Mesendoderm (in vitro differentiated cells): ENCODE measurements at regions not wholly inside any gene's neighbourhood (a gene's known extent, or its start where the extent isn't known, plus 50 kb on each side); places are given as distances from the start of the nearest gene placed in this dataset.

Source experiments
- DNase-seq: peaks from one replicate; pipeline ENCODE4 v3.0.0; 2013
- H2AK5ac ChIP-seq: 2 replicates; pipeline ENCODE4 v1.6.1; 2013; ENCODE audit warnings: low read length, inconsistent platforms
- H2BK120ac ChIP-seq: 2 replicates; pipeline ENCODE4 v1.6.1; 2013; ENCODE audit warnings: low read depth, mild to moderate bottlenecking, low read length, moderate library complexity, mixed read lengths
- H2BK15ac ChIP-seq: replicated peaks from 2 replicates; pipeline ENCODE4 v1.6.1; 2013; ENCODE audit warnings: low read depth, mild to moderate bottlenecking, moderate library complexity
- H2BK5ac ChIP-seq: 2 replicates; pipeline ENCODE4 v1.6.1; 2013; ENCODE audit warnings: low read length, inconsistent platforms
- H3K18ac ChIP-seq: 2 replicates; pipeline ENCODE4 v1.6.1; 2013; ENCODE audit warnings: mild to moderate bottlenecking, low read length, mixed read lengths
- H3K23ac ChIP-seq: one replicate; pipeline ENCODE4 v1.6.1; 2013; ENCODE audit warnings: low read length
- H3K27ac ChIP-seq: 2 replicates; pipeline ENCODE4 v1.5.1; 2013; ENCODE audit warnings: low read depth, mild to moderate bottlenecking, inconsistent platforms, low read length, moderate library complexity
- H3K27me3 ChIP-seq: 2 replicates; pipeline ENCODE4 v1.6.1; 2013; ENCODE audit warnings: low read length, control low read depth, mild to moderate bottlenecking, inconsistent platforms; ENCODE audit not compliant: insufficient read depth, poor library complexity
- H3K36me3 ChIP-seq: 2 replicates; pipeline ENCODE4 v1.6.1; 2013; ENCODE audit warnings: low read length, inconsistent platforms; ENCODE audit not compliant: control insufficient read depth, insufficient read depth
- H3K4ac ChIP-seq: one replicate; pipeline ENCODE4 v1.6.1; 2013; ENCODE audit warnings: low read depth, mild to moderate bottlenecking, low read length, moderate library complexity
- H3K4me1 ChIP-seq: 2 replicates; pipeline ENCODE4 v1.6.1; 2013; ENCODE audit warnings: low read depth, low read length, inconsistent platforms; ENCODE audit not compliant: control insufficient read depth
- H3K4me2 ChIP-seq: 2 replicates; pipeline ENCODE4 v1.6.1; 2013; ENCODE audit warnings: low read length
- H3K4me3 ChIP-seq: 2 replicates; pipeline ENCODE4 v1.5.1; 2013; ENCODE audit warnings: mild to moderate bottlenecking, low read length
- H3K56ac ChIP-seq: one replicate; pipeline ENCODE4 v1.6.1; 2013; ENCODE audit warnings: low read length
- H3K79me1 ChIP-seq: 2 replicates; pipeline ENCODE4 v1.6.1; 2013; ENCODE audit warnings: low read length, inconsistent platforms
- H3K79me2 ChIP-seq: 2 replicates; pipeline ENCODE4 v1.6.1; 2013; ENCODE audit warnings: mild to moderate bottlenecking, low read length; ENCODE audit not compliant: control insufficient read depth, insufficient read depth
- H3K9ac ChIP-seq: 2 replicates; pipeline ENCODE4 v1.6.1; 2013; ENCODE audit warnings: low read length, inconsistent platforms
- H4K5ac ChIP-seq: one replicate; pipeline ENCODE4 v1.6.1; 2013; ENCODE audit warnings: low read length
- H4K8ac ChIP-seq: one replicate; pipeline ENCODE4 v1.6.1; 2013; ENCODE audit warnings: low read depth, mild to moderate bottlenecking, control low read depth, low read length, moderate library complexity
- WGBS: extraction: QIAGEN DNeasy Blood & Tissue Kit; methylation state at CpG from one replicate; pipeline ENCODE4 v1.1.7; 2013; ENCODE audit warnings: low lambda C conversion rate, missing lambda C conversion rate; ENCODE audit not compliant: insufficient coverage; ENCODE audit errors: extremely low coverage; 5-methylcytosine and 5-hydroxymethylcytosine counted together

DNA sequence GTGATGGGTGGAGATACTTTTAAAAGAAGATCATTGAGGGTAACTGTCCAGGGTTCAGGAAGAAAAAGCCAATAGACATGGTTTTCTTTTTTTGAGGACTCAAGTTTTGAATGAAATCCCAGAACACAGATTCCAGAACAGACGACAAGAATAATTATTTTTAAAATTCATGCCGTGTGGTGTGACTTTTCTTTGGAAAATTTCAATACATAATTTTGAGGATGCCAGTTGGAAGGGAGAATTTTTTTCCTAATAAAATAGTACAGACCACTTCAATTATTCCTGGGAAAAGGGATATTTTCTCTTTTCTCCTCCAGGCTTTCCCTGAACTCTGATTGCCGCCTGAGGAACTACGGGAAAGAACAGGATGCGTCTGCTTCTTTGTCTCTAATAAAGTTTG, 951.4 kb downstream of the KCNMA1 start:
- no CpG with 5 or more reads among the region's 5 CpGs for WGBS

GRCh38 chr10:76684968-76685367, 952.6 kb downstream of the KCNMA1 start:
- Histone ChIP-seq H3K4me2 (no peak overlapping the region), H3K56ac (no peak overlapping the region), H2BK15ac (no peak overlapping the region), H2BK120ac (no peak overlapping the region), H3K79me1 (no peaks in the 10 kb centered on the region), H3K18ac (no peak overlapping the region), H2AK5ac (no peak overlapping the region), H3K9ac (no peak overlapping the region), H4K5ac (no peak overlapping the region), H3K23ac (no peak overlapping the region), H3K27me3 (no peaks in the 10 kb centered on the region), H3K4ac (no peak overlapping the region), H3K36me3 (no peaks in the 10 kb centered on the region), H3K4me3 (no peak overlapping the region), H2BK5ac (no peak overlapping the region), H4K8ac (no peak overlapping the region), H3K79me2 (no peaks in the 10 kb centered on the region), H3K4me1 (no peaks in the 10 kb centered on the region), H3K27ac (no peak overlapping the region)
- WGBS: no CpG with 5 or more reads among the region's 5 CpGs
- no peak for DNase-seq

More for the DNA sequence above, 951.4 kb downstream of the KCNMA1 start:
- Histone ChIP-seq H3K79me2 (no peaks in the 10 kb centered on the region), H3K4ac (no peak overlapping the region), H2AK5ac (no peak overlapping the region), H2BK15ac (no peak overlapping the region), H3K23ac (no peak overlapping the region), H3K27ac (no peak overlapping the region), H2BK120ac (no peak overlapping the region), H3K27me3 (no peaks in the 10 kb centered on the region), H2BK5ac (no peak overlapping the region), H4K8ac (no peak overlapping the region), H3K56ac (no peak overlapping the region), H4K5ac (no peak overlapping the region), H3K36me3 (no peaks in the 10 kb centered on the region), H3K4me3 (no peak overlapping the region), H3K18ac (no peak overlapping the region), H3K4me2 (no peak overlapping the region), H3K4me1 (no peaks in the 10 kb centered on the region), H3K79me1 (no peaks in the 10 kb centered on the region), H3K9ac (no peak overlapping the region)
- no peak for DNase-seq

GRCh38 chr10:76681153-76681552, 956.5 kb downstream of the KCNMA1 start:
- Histone ChIP-seq H3K18ac (no peak overlapping the region), H2BK5ac (no peak overlapping the region), H3K4me3 (no peak overlapping the region), H3K9ac (no peak overlapping the region), H2BK15ac (no peak overlapping the region), H3K56ac (no peak overlapping the region), H3K4ac (no peak overlapping the region), H3K4me1 (no peaks in the 10 kb centered on the region), H3K4me2 (no peak overlapping the region), H3K23ac (no peak overlapping the region), H2AK5ac (no peak overlapping the region), H3K79me1 (no peaks in the 10 kb centered on the region), H3K27me3 (no peaks in the 10 kb centered on the region), H4K8ac (no peak overlapping the region), H3K27ac (no peak overlapping the region), H4K5ac (no peak overlapping the region), H3K36me3 (no peaks in the 10 kb centered on the region), H2BK120ac (no peak overlapping the region), H3K79me2 (no peaks in the 10 kb centered on the region)
- no CpG with 5 or more reads among the region's 1 CpG for WGBS
- DNase-seq: no peak

DNA sequence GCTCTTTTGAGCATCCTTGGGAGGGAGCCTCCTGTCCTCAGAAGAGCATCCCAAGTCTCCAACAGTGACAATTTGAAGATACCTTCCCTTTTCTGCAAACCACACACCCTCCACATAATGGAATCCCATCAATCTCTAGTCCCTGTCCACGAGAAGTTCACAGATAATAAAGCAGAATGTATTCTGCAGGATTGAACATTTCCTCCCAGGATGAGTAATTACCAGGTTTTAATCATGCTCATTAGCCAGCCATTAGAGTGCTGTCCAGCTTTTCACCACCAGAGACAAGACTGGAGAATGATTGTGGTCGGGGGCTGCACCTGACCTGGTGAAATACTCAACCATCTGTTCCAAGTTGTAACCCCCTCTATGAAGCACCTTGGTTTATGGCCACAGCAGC, 958.6 kb downstream of the KCNMA1 start:
- Histone ChIP-seq H3K4me2 (no peak overlapping the region), H4K5ac (no peak overlapping the region), H2BK120ac (no peak overlapping the region), H3K27me3 (no peaks in the 10 kb centered on the region), H3K18ac (no peak overlapping the region), H3K79me1 (no peaks in the 10 kb centered on the region), H3K4ac (no peak overlapping the region), H3K4me1 (no peaks in the 10 kb centered on the region), H2BK5ac (no peak overlapping the region), H3K56ac (no peak overlapping the region), H3K23ac (no peak overlapping the region), H2AK5ac (no peak overlapping the region), H3K27ac (no peak overlapping the region), H3K36me3 (no peaks in the 10 kb centered on the region), H3K79me2 (no peaks in the 10 kb centered on the region), H3K9ac (no peak overlapping the region), H3K4me3 (no peak overlapping the region), H4K8ac (no peak overlapping the region), H2BK15ac (no peak overlapping the region)
- no peak for DNase-seq
- no CpG with 5 or more reads among the region's 2 CpGs for WGBS

- H2AK5ac ChIP-seq: no peak overlapping the region
- no peak overlapping the region for H3K18ac ChIP-seq
- H2BK120ac ChIP-seq: no peak overlapping the region
- H3K9ac ChIP-seq: no peak overlapping the region
- H3K4ac ChIP-seq: no peak overlapping the region
- WGBS: no CpG with 5 or more reads among the region's 4 CpGs
- no peak overlapping the region for H3K4me3 ChIP-seq
- H3K4me1 ChIP-seq: no peaks in the 10 kb centered on the region
- H3K79me2 ChIP-seq: no peaks in the 10 kb centered on the region
- H2BK5ac ChIP-seq: no peak overlapping the region
- no peak overlapping the region for H3K27ac ChIP-seq
- no peak overlapping the region for H3K4me2 ChIP-seq
- H4K5ac ChIP-seq: no peak overlapping the region
- H3K27me3 ChIP-seq: no peaks in the 10 kb centered on the region
- no peak overlapping the region for H4K8ac ChIP-seq
- no peak overlapping the region for H2BK15ac ChIP-seq
- H3K36me3 ChIP-seq: no peaks in the 10 kb centered on the region
- no peak for DNase-seq
- H3K79me1 ChIP-seq: no peaks in the 10 kb centered on the region
- no peak overlapping the region for H3K56ac ChIP-seq
- H3K23ac ChIP-seq: no peak overlapping the region
Observed at GRCh38 chr10:76675951-76676587, 961.5 kb downstream of the KCNMA1 start.

DNA sequence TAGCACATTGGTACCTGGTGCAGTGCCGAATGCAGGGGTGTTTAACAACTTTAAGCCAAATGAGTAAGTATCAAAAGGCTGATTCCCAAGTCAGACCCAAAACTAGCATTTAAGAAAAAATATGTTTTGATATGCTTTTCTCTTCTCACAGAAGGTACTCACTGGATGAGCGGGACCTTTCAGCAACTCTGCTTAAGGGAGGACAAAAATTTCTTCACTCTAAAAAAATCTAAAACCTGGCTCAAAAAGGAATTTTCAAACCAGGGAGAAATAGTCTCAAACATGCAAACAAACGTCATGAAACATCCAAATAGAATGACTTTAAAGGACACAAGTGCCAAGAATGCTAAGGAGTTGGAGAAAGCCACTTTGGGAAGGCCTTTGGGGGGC, 962.1 kb downstream of the KCNMA1 start:
- no peaks in the 10 kb centered on the region for H3K4me1 ChIP-seq
- H3K18ac ChIP-seq: no peak overlapping the region
- no peaks in the 10 kb centered on the region for H3K36me3 ChIP-seq
- H3K79me2 ChIP-seq: no peaks in the 10 kb centered on the region
- no peak overlapping the region for H3K23ac ChIP-seq
- no peak overlapping the region for H4K8ac ChIP-seq
- DNase-seq: no peak
- no peak overlapping the region for H3K27ac ChIP-seq
- no peak overlapping the region for H3K4ac ChIP-seq
- H3K4me3 ChIP-seq: no peak overlapping the region
- no peak overlapping the region for H2AK5ac ChIP-seq
- no peak overlapping the region for H2BK5ac ChIP-seq
- H2BK15ac ChIP-seq: no peak overlapping the region
- H3K9ac ChIP-seq: no peak overlapping the region
- H2BK120ac ChIP-seq: no peak overlapping the region
- H3K27me3 ChIP-seq: no peaks in the 10 kb centered on the region
- no peak overlapping the region for H3K56ac ChIP-seq
- H4K5ac ChIP-seq: no peak overlapping the region
- no peak overlapping the region for H3K4me2 ChIP-seq
- no CpG with 5 or more reads among the region's 3 CpGs for WGBS
- no peaks in the 10 kb centered on the region for H3K79me1 ChIP-seq
